ENCODE measurements at regions not wholly inside any gene's neighbourhood (a gene's known extent, or its start where the extent isn't known, plus 50 kb on each side); places are given as distances from the start of the nearest gene placed in this dataset.

- no peak for DNase-seq (ENCODE audit: low read depth in 2 of 2)
Measured at GRCh38 chr15:70250208-70251201, 152.8 kb upstream of the TLE3 start.

- DNase-seq (ENCODE audit: low read depth in 2 of 2), result no peak
Measured at GRCh38 chr15:70249616-70250015, 151.9 kb upstream of the TLE3 start.

DNA sequence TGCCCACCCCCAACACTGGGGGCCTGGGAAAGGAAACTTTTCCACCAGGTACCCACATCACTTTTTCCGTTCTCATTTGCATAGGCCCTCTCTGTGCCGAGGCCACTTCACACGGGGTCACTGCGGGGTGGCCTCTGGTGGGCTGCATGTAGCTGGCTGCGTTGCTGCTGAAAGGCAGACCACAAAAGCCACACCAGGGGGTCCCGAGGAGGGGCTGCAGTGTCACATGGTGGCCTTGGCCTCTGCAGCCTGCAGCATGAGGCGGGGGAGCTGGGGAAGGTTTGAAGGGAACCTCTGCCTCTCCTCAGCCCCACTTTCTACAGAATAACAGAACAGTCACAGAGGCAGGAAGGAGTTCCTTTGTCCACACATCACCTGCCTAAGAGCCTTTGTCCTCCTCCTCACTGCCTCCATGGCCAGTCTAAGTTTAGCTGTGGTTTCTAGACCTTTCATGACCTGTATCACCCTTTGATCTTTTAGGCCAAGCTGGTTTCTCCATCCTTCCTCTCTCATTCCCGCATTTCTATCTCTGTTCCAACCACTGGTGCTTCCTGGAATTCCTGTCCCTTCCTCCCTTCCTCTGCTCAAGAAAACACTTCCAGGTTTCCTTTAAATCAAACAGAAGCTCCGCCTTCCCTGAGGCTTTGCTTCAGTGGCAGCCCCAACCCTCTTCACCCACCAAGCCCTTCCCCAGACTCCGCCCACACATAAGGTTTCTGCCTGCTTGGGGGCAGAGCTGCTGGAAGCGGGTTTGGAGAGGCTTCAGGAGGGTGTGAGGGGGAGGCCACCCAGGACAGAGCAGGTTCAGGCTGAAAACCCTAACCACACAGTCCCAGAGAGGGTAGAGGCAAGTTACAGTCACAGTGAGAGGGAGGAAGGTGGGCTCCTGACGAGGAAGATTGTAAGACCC is 150.7 kb upstream of the TLE3 start:
- no peak for DNase-seq (ENCODE audit: low read depth in 2 of 2)

- DNase-seq (ENCODE audit: low read depth in 2 of 2), result no peak
Measured at GRCh38 chr15:70247281-70247680, 149.6 kb upstream of the TLE3 start.

DNA sequence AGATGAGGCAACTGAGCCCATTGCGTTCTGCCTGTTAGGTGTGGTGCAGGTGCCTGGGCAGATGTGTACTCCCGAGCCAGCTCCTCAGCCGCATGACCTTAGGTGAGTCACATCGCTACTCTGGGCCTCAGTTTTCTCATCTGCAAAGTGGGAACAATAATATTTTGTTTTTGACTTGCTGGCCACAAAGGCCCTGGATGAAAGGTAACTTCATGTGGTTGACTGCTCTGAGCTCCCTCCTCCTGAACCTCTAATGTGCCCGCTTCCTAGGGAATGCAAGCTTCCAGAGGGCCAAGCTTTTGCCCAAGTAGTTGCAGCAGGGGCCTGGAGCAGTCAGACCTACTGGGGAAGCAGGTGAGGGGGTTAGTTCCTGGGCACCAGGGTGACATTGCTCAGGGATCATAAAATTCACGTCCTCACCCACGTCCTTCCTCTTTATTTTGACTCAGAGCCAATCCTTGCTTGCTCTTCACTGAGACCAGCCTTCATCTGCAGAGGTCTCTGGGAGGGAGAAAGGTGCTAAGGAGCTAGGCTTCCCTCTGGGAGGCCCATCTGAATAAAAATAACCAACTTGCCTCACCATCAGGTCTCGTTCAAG is 149.0 kb upstream of the TLE3 start:
- no peak for DNase-seq (ENCODE audit: low read depth in 2 of 2)

- DNase-seq (ENCODE audit: low read depth in 2 of 2), result no peak
Measured at GRCh38 chr15:70245932-70246622, 148.4 kb upstream of the TLE3 start.

DNA sequence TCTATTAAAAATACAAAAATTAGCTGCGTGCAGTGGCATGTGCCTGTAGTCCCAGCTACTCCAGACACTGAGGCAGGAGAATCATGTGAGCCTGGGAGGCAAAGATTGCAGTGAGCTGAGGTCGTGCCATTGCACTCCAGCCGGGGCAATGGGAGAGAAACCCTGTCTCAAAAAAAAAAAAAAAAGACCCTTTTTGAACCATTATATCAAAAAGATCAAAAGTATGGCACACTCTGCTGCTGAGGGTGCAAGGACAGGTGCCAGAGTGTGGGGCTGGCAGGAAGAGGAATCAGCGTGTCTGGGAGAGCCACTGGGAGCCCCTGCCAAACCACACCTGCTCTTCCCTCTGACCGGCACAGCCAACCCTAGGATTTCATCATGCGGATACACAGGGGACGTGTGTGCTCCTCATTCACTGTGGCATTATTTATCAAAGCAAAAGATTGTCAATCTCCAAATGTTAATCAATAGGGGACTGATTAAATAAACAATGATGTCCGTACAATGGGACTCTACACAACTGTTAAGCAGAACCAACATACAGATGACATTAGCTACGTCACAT is 147.3 kb upstream of the TLE3 start:
- no peak for DNase-seq (ENCODE audit: low read depth in 2 of 2)

DNA sequence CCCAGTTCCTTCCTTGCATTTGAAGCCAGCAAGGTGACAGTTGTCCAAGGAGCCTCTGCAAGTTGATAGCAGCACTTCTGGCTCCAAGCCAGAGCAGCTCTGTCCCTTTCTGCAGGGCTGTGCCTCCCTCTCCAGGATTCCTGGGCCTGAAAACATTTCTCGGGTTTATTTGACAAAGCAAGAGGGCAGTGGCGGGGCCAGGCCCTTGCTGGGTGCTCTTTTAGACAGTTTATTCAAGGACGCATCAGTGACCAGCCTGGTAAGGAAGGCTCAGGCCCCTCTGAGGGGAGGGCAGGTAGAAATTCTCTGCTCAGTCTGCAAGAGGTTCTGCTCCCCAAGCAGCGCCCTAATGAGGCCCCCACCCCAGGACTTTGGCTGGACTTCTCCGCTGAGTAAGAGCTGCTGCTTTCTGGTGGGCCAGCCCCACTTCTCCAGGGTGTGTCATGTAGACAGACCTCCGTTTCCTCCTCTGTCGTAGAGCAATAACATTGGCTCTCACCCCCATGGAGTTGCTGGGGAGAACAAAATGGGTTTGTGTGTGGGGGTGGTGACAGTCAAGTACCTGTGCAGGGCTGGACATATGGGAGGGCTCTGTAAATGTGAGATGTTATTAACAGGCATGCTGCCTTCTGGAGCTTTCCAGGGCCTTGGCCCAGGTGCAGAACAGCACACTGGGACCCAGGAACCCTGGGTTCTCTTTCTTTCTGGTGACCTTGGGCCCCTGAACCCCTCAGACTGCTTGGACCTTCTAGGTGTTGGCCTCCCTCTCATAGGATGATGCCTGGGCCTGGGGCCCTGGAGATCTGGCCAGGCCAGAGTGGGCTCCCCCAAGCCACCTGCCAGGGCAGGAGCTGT is 146.2 kb upstream of the TLE3 start:
- no peak for DNase-seq (ENCODE audit: low read depth in 2 of 2)

GRCh38 chr15:70242951-70243685 is 145.4 kb upstream of the TLE3 start:
- no peak for DNase-seq (ENCODE audit: low read depth in 2 of 2)

DNA sequence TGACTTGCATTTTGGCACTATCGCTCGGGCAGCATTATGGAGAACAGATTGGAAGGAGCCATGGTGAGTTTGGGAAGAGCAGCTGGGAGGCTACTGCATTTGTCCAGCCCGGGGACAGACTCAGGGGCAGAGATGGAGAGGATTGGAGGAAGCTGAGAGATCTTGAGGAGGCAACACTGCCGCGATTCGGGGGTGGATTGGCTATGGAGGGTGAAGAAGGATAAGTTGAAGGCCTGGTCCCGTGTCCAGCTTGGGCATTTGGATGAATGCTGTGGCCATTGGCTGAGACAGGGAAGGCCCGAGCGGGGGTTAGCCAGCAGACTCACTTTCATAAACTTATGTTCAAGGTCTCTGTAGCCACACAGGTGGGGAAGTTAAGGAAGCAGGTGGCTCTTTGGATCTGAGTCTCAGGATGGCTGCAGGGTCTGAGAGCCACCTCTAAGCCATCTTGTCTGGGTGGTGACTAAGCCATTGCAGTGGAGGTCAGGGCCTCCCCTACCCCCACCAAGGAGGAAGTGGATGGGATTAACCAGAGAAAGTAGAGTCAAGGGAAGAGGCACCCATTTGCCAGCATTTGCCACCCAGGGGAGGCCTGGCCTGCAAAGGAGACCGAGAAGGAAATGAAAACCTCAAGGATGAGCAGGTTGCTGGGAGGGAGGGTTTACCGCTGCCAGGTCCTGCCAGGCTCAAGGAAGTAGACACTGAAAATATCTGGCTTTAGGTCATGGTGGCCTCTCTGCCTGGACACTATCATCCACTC is 144.0 kb upstream of the TLE3 start:
- no peak for DNase-seq (ENCODE audit: low read depth in 2 of 2)

DNA sequence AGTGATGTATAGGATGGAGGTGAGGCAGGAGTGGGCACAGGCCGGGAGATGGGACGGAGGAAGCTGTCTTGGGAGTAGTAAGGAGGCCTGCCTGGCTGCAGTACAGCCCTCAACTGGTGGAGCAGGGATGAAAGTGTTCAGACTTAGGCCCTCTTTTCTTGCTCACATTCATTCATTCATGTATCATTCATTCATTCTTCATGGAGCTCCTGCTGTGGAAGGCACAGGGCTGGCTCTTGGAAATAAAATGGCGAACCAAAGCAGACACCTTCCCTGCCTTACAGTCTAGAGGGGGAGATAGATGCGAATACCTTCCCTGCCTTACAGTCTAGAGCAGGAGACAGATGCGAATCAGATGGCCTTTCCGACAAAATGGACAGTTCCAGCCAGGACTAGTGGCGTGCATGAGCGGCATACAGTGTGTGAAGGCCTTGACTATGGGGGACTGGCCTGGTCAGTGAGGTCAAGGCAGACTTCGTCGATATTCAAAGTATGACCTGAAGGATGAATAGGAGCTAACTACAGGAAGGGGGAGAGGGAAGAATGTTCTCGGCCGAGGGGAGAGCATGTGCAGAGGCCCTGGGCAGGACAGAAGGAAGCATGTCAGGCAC is 143.2 kb upstream of the TLE3 start:
- DNase-seq (ENCODE audit: low read depth in 2 of 2), result no peak

DNA sequence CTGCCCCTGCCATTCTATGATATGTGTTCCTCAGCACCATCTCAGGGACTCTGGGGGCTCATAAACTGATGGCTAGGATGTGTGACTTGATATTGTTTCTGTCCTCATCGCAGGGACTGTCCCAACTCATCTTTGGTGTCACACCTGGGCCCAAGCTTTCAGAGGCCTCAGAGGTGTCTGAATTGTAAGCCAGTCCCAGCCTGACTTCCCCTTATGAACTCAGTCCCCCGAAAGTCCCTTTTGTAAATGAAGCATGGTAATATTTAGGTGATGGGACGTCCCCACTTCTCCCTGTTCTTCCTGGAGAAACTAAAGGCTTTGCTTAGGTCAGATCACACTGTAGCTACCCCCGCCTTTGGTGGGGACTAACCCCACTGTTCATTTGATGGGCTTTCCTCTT is 142.4 kb upstream of the TLE3 start:
- DNase-seq (ENCODE audit: low read depth in 2 of 2), result no peak

DNA sequence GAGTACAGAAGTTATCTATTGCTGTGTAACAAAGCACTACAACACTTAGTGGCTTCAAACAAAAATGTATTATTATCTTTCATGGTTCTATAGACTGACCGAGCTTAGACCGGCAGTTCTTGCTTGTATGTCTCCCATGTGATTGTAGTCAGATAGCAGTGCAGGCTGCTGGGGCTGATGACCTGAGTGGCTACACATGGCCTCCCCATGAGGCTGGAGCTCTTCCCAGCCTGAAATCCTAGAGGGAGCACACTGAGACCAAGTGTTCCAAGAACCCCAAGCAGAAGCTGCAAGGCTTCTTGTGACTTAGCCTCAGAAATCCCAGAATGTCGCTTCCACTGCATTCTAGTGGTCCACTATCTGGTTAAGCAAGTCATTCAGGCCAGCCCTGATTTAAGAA is 141.2 kb upstream of the TLE3 start:
- no peak for DNase-seq (ENCODE audit: low read depth in 2 of 2)

- DNase-seq (ENCODE audit: low read depth in 2 of 2), result no peak
Measured at GRCh38 chr15:70237626-70238025, 139.9 kb upstream of the TLE3 start.

GRCh38 chr15:70236341-70237086 is 138.8 kb upstream of the TLE3 start:
- DNase-seq (ENCODE audit: low read depth in 2 of 2), result no peak

DNA sequence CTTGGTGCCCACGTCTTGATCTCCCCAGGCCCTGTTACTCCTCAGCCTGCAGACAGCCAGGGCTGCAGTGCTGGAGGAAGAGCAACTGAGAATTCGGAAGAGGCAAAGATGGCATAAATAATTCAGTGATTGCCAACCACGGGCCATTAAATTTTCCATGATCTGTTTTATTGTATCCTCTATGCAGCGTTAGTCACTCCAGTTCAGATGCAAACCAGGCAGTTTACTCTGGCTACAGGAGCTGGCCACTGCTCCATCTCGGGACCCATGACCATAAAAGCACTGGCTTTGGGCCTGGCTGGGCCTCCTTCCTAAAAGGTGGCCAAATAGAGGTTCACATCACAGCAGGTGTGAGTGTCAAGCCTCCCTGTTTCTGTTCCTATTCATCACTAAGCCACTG is 137.6 kb upstream of the TLE3 start:
- no peak for DNase-seq (ENCODE audit: low read depth in 2 of 2)

- no peak for DNase-seq (ENCODE audit: low read depth in 2 of 2)
Measured at GRCh38 chr15:70234256-70234905, 136.7 kb upstream of the TLE3 start.

All from stimulated activated CD4-positive, alpha-beta T cell treated with anti-CD3 and anti-CD28 coated beads, Interleukin-1b, Interleukin-23, amount 100 ng/mL, for 1 hour (primary cell).